ENCODE measurements at regions not wholly inside any gene's neighbourhood (a gene's known extent, or its start where the extent isn't known, plus 50 kb on each side); places are given as distances from the start of the nearest gene placed in this dataset.
"Not testable (repeated sequence)": the region's sequence is repeated elsewhere in the genome, so short reads cannot be mapped to it uniquely, and the experiment has no call there.

GRCh38 chr21:24583473-24583872 is 1023.8 kb downstream of the MRPL39 start:
- FAIRE-seq (no peak), DNase-seq (no peak)
- H3K36me3 ChIP-seq (ENCODE audit: control insufficient read depth in 3 of 3, insufficient read depth in 2 of 3, low read depth in 1 of 3, low read length in 3 of 3), result no peaks in the 10 kb centered on the region
- H3K27me3 ChIP-seq (ENCODE audit: control insufficient read depth in 3 of 3, insufficient read depth in 3 of 3, low read length in 3 of 3), result no peaks in the 10 kb centered on the region
- no peak overlapping the region for H3K4me3 ChIP-seq (ENCODE audit: low read depth in 1 of 3, low read length in 3 of 3)
- no peak overlapping the region for H3K27ac ChIP-seq (ENCODE audit: low read depth in 1 of 3, low read length in 2 of 3)
- no peaks in the 10 kb centered on the region for H3K4me1 ChIP-seq (ENCODE audit: control insufficient read depth in 3 of 3, insufficient read depth in 2 of 3, low read depth in 1 of 3, low read length in 2 of 3)
- no peaks in the 10 kb centered on the region for H3K9me3 ChIP-seq (ENCODE audit: control insufficient read depth in 2 of 2, insufficient read depth in 1 of 2, low read depth in 1 of 2, low read length in 1 of 2)

- no peaks in the 10 kb centered on the region for H3K27me3 ChIP-seq (ENCODE audit: control insufficient read depth in 3 of 3, insufficient read depth in 3 of 3, low read length in 3 of 3)
- 62 to 73% (median 67%) methylated on average over 2 of the region's 2 CpGs for WGBS, 3 donors
- no peaks in the 10 kb centered on the region for H3K9me3 ChIP-seq (ENCODE audit: control insufficient read depth in 2 of 2, insufficient read depth in 1 of 2, low read depth in 1 of 2, low read length in 1 of 2)
- FAIRE-seq (no peak), DNase-seq (no peak)
- H3K27ac ChIP-seq (ENCODE audit: low read depth in 1 of 3, low read length in 2 of 3), result no peak overlapping the region
- no peaks in the 10 kb centered on the region for H3K36me3 ChIP-seq (ENCODE audit: control insufficient read depth in 3 of 3, insufficient read depth in 2 of 3, low read depth in 1 of 3, low read length in 3 of 3)
- no peak overlapping the region for H3K4me3 ChIP-seq (ENCODE audit: low read depth in 1 of 3, low read length in 3 of 3)
- H3K4me1 ChIP-seq (ENCODE audit: control insufficient read depth in 3 of 3, insufficient read depth in 2 of 3, low read depth in 1 of 3, low read length in 2 of 3), result no peaks in the 10 kb centered on the region
Measured at GRCh38 chr21:24577301-24577700, 1030.0 kb downstream of the MRPL39 start.

- DNase-seq (no peak), FAIRE-seq (no peak)
- Histone ChIP-seq H3K4me1 (ENCODE audit: control insufficient read depth in 3 of 3, insufficient read depth in 2 of 3, low read depth in 1 of 3, low read length in 2 of 3) (no peaks in the 10 kb centered on the region), H3K27ac (ENCODE audit: low read depth in 1 of 3, low read length in 2 of 3) (no peak overlapping the region), H3K4me3 (ENCODE audit: low read depth in 1 of 3, low read length in 3 of 3) (no peak overlapping the region), H3K36me3 (ENCODE audit: control insufficient read depth in 3 of 3, insufficient read depth in 2 of 3, low read depth in 1 of 3, low read length in 3 of 3) (no peaks in the 10 kb centered on the region), H3K27me3 (ENCODE audit: control insufficient read depth in 3 of 3, insufficient read depth in 3 of 3, low read length in 3 of 3) (no peaks in the 10 kb centered on the region), H3K9me3 (ENCODE audit: control insufficient read depth in 2 of 2, insufficient read depth in 1 of 2, low read depth in 1 of 2, low read length in 1 of 2) (peaks cover 0 to 6% of the 10 kb centered on the region in 2 donors)
- WGBS, 3 donors, result 91 to 94% (median 93%) methylated on average over 5 of the region's 5 CpGs
Measured at GRCh38 chr21:24561291-24561690, 1046.0 kb downstream of the MRPL39 start.

- FAIRE-seq (no peak), DNase-seq (no peak)
- Histone ChIP-seq H3K27ac (ENCODE audit: low read depth in 1 of 3, low read length in 2 of 3) (no peak overlapping the region), H3K4me1 (ENCODE audit: control insufficient read depth in 3 of 3, insufficient read depth in 2 of 3, low read depth in 1 of 3, low read length in 2 of 3) (no peaks in the 10 kb centered on the region), H3K9me3 (ENCODE audit: control insufficient read depth in 2 of 2, insufficient read depth in 1 of 2, low read depth in 1 of 2, low read length in 1 of 2) (peaks cover 1 to 6% of the 10 kb centered on the region in 2 donors), H3K4me3 (ENCODE audit: low read depth in 1 of 3, low read length in 3 of 3) (no peak overlapping the region), H3K27me3 (ENCODE audit: control insufficient read depth in 3 of 3, insufficient read depth in 3 of 3, low read length in 3 of 3) (no peaks in the 10 kb centered on the region), H3K36me3 (ENCODE audit: control insufficient read depth in 3 of 3, insufficient read depth in 2 of 3, low read depth in 1 of 3, low read length in 3 of 3) (no peaks in the 10 kb centered on the region)
- 63 to 65% (median 64%) methylated on average over 3 of the region's 3 CpGs for WGBS, 3 donors
Measured at GRCh38 chr21:24552491-24552890, 1054.8 kb downstream of the MRPL39 start.

- FAIRE-seq (no peak), DNase-seq (no peak)
- WGBS, 3 donors, result 49 to 62% (median 54%) methylated on average over 4 of the region's 4 CpGs
- no peaks in the 10 kb centered on the region for H3K36me3 ChIP-seq (ENCODE audit: control insufficient read depth in 3 of 3, insufficient read depth in 2 of 3, low read depth in 1 of 3, low read length in 3 of 3)
- no peak overlapping the region for H3K27ac ChIP-seq (ENCODE audit: low read depth in 1 of 3, low read length in 2 of 3)
- H3K4me3 ChIP-seq (ENCODE audit: low read depth in 1 of 3, low read length in 3 of 3), result no peak overlapping the region
- H3K4me1 ChIP-seq (ENCODE audit: control insufficient read depth in 3 of 3, insufficient read depth in 2 of 3, low read depth in 1 of 3, low read length in 2 of 3), result no peaks in the 10 kb centered on the region
- H3K27me3 ChIP-seq (ENCODE audit: control insufficient read depth in 3 of 3, insufficient read depth in 3 of 3, low read length in 3 of 3), result no peaks in the 10 kb centered on the region
- H3K9me3 ChIP-seq (ENCODE audit: control insufficient read depth in 2 of 2, insufficient read depth in 1 of 2, low read depth in 1 of 2, low read length in 1 of 2), result no peaks in the 10 kb centered on the region
Measured at GRCh38 chr21:24545807-24546361, 1061.4 kb downstream of the MRPL39 start.

GRCh38 chr21:24514081-24514733 is 1093.1 kb downstream of the MRPL39 start:
- Histone ChIP-seq H3K4me1 (ENCODE audit: control insufficient read depth in 3 of 3, insufficient read depth in 2 of 3, low read depth in 1 of 3, low read length in 2 of 3) (no peaks in the 10 kb centered on the region), H3K4me3 (ENCODE audit: low read depth in 1 of 3, low read length in 3 of 3) (no peak overlapping the region), H3K9me3 (ENCODE audit: control insufficient read depth in 2 of 2, insufficient read depth in 1 of 2, low read depth in 1 of 2, low read length in 1 of 2) (no peaks in the 10 kb centered on the region), H3K27ac (ENCODE audit: low read depth in 1 of 3, low read length in 2 of 3) (no peak overlapping the region), H3K36me3 (ENCODE audit: control insufficient read depth in 3 of 3, insufficient read depth in 2 of 3, low read depth in 1 of 3, low read length in 3 of 3) (no peaks in the 10 kb centered on the region), H3K27me3 (ENCODE audit: control insufficient read depth in 3 of 3, insufficient read depth in 3 of 3, low read length in 3 of 3) (no peaks in the 10 kb centered on the region)
- DNase-seq (no peak), FAIRE-seq (no peak)
- 33 to 35% (median 34%) methylated on average over 6 of the region's 6 CpGs for WGBS, 3 donors

GRCh38 chr21:24509131-24509530 is 1098.2 kb downstream of the MRPL39 start:
- Histone ChIP-seq H3K27ac (ENCODE audit: low read depth in 1 of 3, low read length in 2 of 3) (no peak overlapping the region), H3K27me3 (ENCODE audit: control insufficient read depth in 3 of 3, insufficient read depth in 3 of 3, low read length in 3 of 3) (no peaks in the 10 kb centered on the region), H3K9me3 (ENCODE audit: control insufficient read depth in 2 of 2, insufficient read depth in 1 of 2, low read depth in 1 of 2, low read length in 1 of 2) (peaks cover 0 to 2% of the 10 kb centered on the region in 2 donors), H3K4me3 (ENCODE audit: low read depth in 1 of 3, low read length in 3 of 3) (no peak overlapping the region), H3K4me1 (ENCODE audit: control insufficient read depth in 3 of 3, insufficient read depth in 2 of 3, low read depth in 1 of 3, low read length in 2 of 3) (no peaks in the 10 kb centered on the region), H3K36me3 (ENCODE audit: control insufficient read depth in 3 of 3, insufficient read depth in 2 of 3, low read depth in 1 of 3, low read length in 3 of 3) (no peaks in the 10 kb centered on the region)
- no peak for DNase-seq
- WGBS, 3 donors, result 85 to 93% (median 92%) methylated on average over 1 of the region's 1 CpG
- no peak for FAIRE-seq

GRCh38 chr21:24486973-24487372 is 1120.3 kb downstream of the MRPL39 start:
- no peaks in the 10 kb centered on the region for H3K27me3 ChIP-seq (ENCODE audit: control insufficient read depth in 3 of 3, insufficient read depth in 3 of 3, low read length in 3 of 3)
- H3K36me3 ChIP-seq (ENCODE audit: control insufficient read depth in 3 of 3, insufficient read depth in 2 of 3, low read depth in 1 of 3, low read length in 3 of 3), result no peaks in the 10 kb centered on the region
- no peak overlapping the region for H3K4me3 ChIP-seq (ENCODE audit: low read depth in 1 of 3, low read length in 3 of 3)
- FAIRE-seq (no peak), DNase-seq (no peak)
- 36 to 71% (median 57%) methylated on average over 1 of the region's 1 CpG for WGBS, 3 donors
- no peak overlapping the region for H3K27ac ChIP-seq (ENCODE audit: low read depth in 1 of 3, low read length in 2 of 3)
- no peaks in the 10 kb centered on the region for H3K4me1 ChIP-seq (ENCODE audit: control insufficient read depth in 3 of 3, insufficient read depth in 2 of 3, low read depth in 1 of 3, low read length in 2 of 3)
- H3K9me3 ChIP-seq (ENCODE audit: control insufficient read depth in 2 of 2, insufficient read depth in 1 of 2, low read depth in 1 of 2, low read length in 1 of 2), result no peaks in the 10 kb centered on the region

GRCh38 chr21:24483361-24483760 is 1123.9 kb downstream of the MRPL39 start:
- not testable (repeated sequence) for H3K27me3 ChIP-seq (ENCODE audit: control insufficient read depth in 3 of 3, insufficient read depth in 3 of 3, low read length in 3 of 3); H3K4me3 ChIP-seq (ENCODE audit: low read depth in 1 of 3, low read length in 3 of 3); H3K9me3 ChIP-seq (ENCODE audit: control insufficient read depth in 2 of 2, insufficient read depth in 1 of 2, low read depth in 1 of 2, low read length in 1 of 2); H3K4me1 ChIP-seq (ENCODE audit: control insufficient read depth in 3 of 3, insufficient read depth in 2 of 3, low read depth in 1 of 3, low read length in 2 of 3); FAIRE-seq; H3K36me3 ChIP-seq (ENCODE audit: control insufficient read depth in 3 of 3, insufficient read depth in 2 of 3, low read depth in 1 of 3, low read length in 3 of 3); H3K27ac ChIP-seq (ENCODE audit: low read depth in 1 of 3, low read length in 2 of 3); DNase-seq
- WGBS, 3 donors, result 75 to 100% (median 84%) methylated on average over 1 of the region's 1 CpG
